ENCODE measurements at regions not wholly inside any gene's neighbourhood (a gene's known extent, or its start where the extent isn't known, plus 50 kb on each side); places are given as distances from the start of the nearest gene placed in this dataset.

- ATAC-seq: no peak
- Histone ChIP-seq H3K9me3 (replicated peaks; ENCODE audit: control insufficient read depth, insufficient read depth, low read depth, low read length) (no peaks in the 10 kb centered on the region), H3K27me3 (ENCODE audit: control insufficient read depth in 2 of 2, insufficient read depth in 2 of 2, low read length in 2 of 2) (peaks cover 3 to 24% of the 10 kb centered on the region in 2 experiments; a peak in 2 of 5 replicates), H3K4me2 (ENCODE audit: insufficient read depth, low read length) (no peak overlapping the region), H3K79me2 (ENCODE audit: control insufficient read depth, insufficient read depth, low read length) (no peaks in the 10 kb centered on the region), H3K27ac (ENCODE audit: extremely low read depth, low read depth, low read length) (no peak overlapping the region), H2AFZ (ENCODE audit: low read depth, low read length) (no peak overlapping the region), H3K9me1 (ENCODE audit: control insufficient read depth, insufficient read depth, low read length) (no peaks in the 10 kb centered on the region), H3K4me3 (no peak overlapping the region), H3K36me3 (ENCODE audit: control insufficient read depth, insufficient read depth, low read length) (no peaks in the 10 kb centered on the region), H4K20me1 (replicated peaks; ENCODE audit: control insufficient read depth, insufficient read depth, low read length) (no peaks in the 10 kb centered on the region), H3K9ac (ENCODE audit: insufficient read depth in 1 of 2, low read depth in 2 of 2, low read length in 2 of 2) (no peak overlapping the region), H3K4me1 (replicated peaks in 1 of 2; ENCODE audit: control insufficient read depth in 2 of 2, insufficient read depth in 2 of 2, low read length in 2 of 2) (no peaks in the 10 kb centered on the region)
- FAIRE-seq: no peak
- no peak for TF ChIP-seq NFE2 (IDR thresholded peaks at IDR 0.05; ENCODE audit: low read depth)
- no peak for TF ChIP-seq SRSF3 (IDR thresholded peaks at IDR 0.05; ENCODE audit: insufficient read depth, low read length)
- no peak for TF ChIP-seq MCM7 (IDR thresholded peaks at IDR 0.05)
- TF ChIP-seq, protein P1, sequence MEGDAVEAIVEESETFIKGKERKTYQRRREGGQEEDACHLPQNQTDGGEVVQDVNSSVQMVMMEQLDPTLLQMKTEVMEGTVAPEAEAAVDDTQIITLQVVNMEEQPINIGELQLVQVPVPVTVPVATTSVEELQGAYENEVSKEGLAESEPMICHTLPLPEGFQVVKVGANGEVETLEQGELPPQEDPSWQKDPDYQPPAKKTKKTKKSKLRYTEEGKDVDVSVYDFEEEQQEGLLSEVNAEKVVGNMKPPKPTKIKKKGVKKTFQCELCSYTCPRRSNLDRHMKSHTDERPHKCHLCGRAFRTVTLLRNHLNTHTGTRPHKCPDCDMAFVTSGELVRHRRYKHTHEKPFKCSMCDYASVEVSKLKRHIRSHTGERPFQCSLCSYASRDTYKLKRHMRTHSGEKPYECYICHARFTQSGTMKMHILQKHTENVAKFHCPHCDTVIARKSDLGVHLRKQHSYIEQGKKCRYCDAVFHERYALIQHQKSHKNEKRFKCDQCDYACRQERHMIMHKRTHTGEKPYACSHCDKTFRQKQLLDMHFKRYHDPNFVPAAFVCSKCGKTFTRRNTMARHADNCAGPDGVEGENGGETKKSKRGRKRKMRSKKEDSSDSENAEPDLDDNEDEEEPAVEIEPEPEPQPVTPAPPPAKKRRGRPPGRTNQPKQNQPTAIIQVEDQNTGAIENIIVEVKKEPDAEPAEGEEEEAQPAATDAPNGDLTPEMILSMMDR (IDR thresholded peaks at IDR 0.05 in 2 of 3, conservative IDR thresholded peaks at IDR 0.05 in 1 of 3; ENCODE audit: insufficient read depth in 2 of 3, low read depth in 1 of 3, low read length in 3 of 3): no peak
- TF ChIP-seq ZNF175 (CRISPR knock-in tag; IDR thresholded peaks at IDR 0.05; ENCODE audit: low read depth): no peak
- no peak for TF ChIP-seq STAT5B (CRISPR knock-in tag; IDR thresholded peaks at IDR 0.05)
- TF ChIP-seq ZBTB1 (CRISPR knock-in tag; IDR thresholded peaks at IDR 0.05; ENCODE audit: borderline replicate concordance, low read depth): no peak
- no peak for TF ChIP-seq TCF3 (CRISPR knock-in tag; IDR thresholded peaks at IDR 0.05)
- TF ChIP-seq PHF21A (IDR thresholded peaks at IDR 0.05; ENCODE audit: borderline replicate concordance, low read depth): no peak
- no peak for TF ChIP-seq RBM34 (IDR thresholded peaks at IDR 0.05; ENCODE audit: borderline replicate concordance, insufficient read depth, low read length)
- no peak for TF ChIP-seq THRAP3 (IDR thresholded peaks at IDR 0.05; ENCODE audit: borderline replicate concordance)
- TF ChIP-seq, protein P2, sequence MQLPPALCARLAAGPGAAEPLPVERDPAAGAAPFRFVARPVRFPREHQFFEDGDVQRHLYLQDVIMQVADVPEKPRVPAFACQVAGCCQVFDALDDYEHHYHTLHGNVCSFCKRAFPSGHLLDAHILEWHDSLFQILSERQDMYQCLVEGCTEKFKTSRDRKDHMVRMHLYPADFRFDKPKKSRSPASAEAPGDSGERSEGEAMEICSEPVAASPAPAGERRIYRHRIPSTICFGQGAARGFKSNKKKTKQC (CRISPR knock-in tag; IDR thresholded peaks at IDR 0.05): no peak
- TF ChIP-seq, protein P3, sequence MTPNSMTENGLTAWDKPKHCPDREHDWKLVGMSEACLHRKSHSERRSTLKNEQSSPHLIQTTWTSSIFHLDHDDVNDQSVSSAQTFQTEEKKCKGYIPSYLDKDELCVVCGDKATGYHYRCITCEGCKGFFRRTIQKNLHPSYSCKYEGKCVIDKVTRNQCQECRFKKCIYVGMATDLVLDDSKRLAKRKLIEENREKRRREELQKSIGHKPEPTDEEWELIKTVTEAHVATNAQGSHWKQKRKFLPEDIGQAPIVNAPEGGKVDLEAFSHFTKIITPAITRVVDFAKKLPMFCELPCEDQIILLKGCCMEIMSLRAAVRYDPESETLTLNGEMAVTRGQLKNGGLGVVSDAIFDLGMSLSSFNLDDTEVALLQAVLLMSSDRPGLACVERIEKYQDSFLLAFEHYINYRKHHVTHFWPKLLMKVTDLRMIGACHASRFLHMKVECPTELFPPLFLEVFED (CRISPR knock-in tag; conservative IDR thresholded peaks at IDR 0.05): no peak
- no TSS peak for BruUV-seq (replicated peaks)
- POLR2A ChIA-PET: interaction anchor here (0.6 to 1.0 kb wide), 2 partner anchors 9 to 14 kb away, joined by 3 read pairs; no protein-coding TSS in a partner anchor
- 3% methylated on average over 9 of the region's 9 CpGs for WGBS (ENCODE audit: insufficient coverage, low coverage, missing lambda C conversion rate)
- intact Hi-C loops (cut with micrococcal nuclease) (no loop called here), in situ Hi-C loops (cut with MboI) (no loop called here)
- no peak for DNase-seq (ENCODE audit: extremely low read depth in 1 of 4, low spot score in 3 of 4)
- CTCF ChIA-PET (ENCODE audit: low intra/inter-chr PET ratio): no interaction called here
Observed at GRCh38 chr2:174660984-174661675, 63.5 kb upstream of the WIPF1 start.
